Gastroesophageal sphincter (tissue), 3 donors: ENCODE measurements at regions not wholly inside any gene's neighbourhood (a gene's known extent, or its start where the extent isn't known, plus 50 kb on each side); places are given as distances from the start of the nearest gene placed in this dataset.

Experiments
- CTCF ChIP-seq, 4 experiments: fragments of 200-600 bp in 2 of 4; fragments of 450-650 bp in 2 of 4; sonication (generic) in 1 of 4; IDR thresholded peaks; one replicate each; pipeline ENCODE4 v1.5.1; 2017 to 2019; ENCODE audit warnings: antibody characterized with exemption in 4 of 4, mild to moderate bottlenecking in 2 of 4, moderate library complexity in 2 of 4
- POLR2A ChIP-seq, 2 donors: fragments of 450-650 bp; IDR thresholded peaks; one replicate each; pipeline ENCODE4 v1.6.1; 2017; ENCODE audit warnings: antibody characterized with exemption in 2 of 2, mild to moderate bottlenecking in 2 of 2, moderate library complexity in 1 of 2
- POLR2AphosphoS5 ChIP-seq: sonication (generic); formaldehyde crosslinking; IDR thresholded peaks from one replicate; pipeline ENCODE4 v1.6.1; 2017; ENCODE audit warnings: antibody characterized with exemption

GRCh38 chr6:44772838-44773237, 385.3 kb downstream of the CDC5L start:
- TF ChIP-seq CTCF (IDR thresholded peaks at IDR 0.05) (no peak), POLR2A (IDR thresholded peaks at IDR 0.05) (no peak), POLR2AphosphoS5 (no peak)
